ENCODE measurements at regions not wholly inside any gene's neighbourhood (a gene's known extent, or its start where the extent isn't known, plus 50 kb on each side); places are given as distances from the start of the nearest gene placed in this dataset.
A peak's percentile ranks its signal among the peaks of the same experiment; 100 is the strongest.

DNA sequence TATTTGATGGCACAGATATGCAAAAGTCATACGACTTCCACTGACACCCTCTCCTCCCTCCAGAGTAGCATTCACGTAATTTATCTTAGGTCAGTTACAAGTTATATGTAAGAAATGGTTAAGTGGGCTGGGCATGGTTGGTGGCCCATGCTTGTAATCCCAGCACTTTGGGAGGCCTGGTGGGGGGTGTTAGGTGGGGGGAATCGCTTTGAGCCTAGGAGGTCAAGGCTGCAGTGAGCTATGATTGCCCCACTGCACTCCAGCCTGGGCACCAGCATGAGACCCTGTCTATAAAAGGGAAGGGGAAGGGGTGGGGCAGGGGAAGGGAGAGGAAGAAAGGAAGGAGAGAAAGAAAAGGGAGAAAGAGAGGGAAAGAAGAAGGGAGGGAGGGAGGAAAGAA, 202.8 kb downstream of the AUH start:
- DNase-seq (ENCODE audit: low spot score) = no peak

DNA sequence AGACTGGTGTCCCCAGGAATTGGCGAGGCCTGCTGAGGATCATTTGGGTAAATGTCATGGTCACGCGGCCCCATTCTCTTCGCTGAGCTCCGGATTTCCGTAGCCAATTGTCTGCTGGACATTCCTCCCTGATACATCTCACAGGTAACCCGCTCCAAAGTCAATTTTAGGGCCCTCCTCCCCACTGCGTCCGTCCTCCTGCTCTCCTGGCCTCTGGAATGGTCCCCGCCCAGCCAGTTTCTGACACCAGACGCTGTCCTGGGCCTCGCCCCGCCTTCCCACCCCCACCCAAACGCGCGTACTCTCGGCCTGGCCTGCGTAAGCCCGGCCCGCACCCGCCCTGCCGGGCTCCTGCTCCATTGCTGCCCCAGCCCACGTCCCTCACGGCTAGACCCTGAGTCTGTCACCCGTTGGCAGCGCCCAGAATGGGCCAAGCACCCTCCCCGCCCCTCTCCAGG, 202.0 kb downstream of the AUH start:
- DNase-seq (ENCODE audit: low spot score) = peak; percentile 57

DNA sequence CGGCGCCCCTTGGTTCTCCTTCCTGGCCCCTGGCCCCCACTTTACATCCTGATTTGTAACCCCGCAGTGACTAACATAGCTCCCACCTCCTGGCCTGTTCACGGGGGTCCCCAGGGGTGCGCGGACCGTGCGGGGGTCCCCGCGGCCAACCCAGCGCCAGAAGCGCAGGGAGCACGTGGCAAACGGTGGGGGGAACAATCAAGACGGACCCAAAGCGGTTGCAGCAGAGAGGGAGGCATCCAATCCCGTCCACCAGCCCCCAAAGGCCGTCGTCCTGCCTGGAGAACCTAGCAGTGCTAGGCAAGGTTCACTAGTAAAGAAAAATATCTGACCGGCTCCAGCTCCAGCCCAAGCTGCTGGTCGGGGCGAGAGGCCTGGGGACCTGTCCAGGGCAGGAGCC, 201.5 kb downstream of the AUH start:
- no peak for DNase-seq (ENCODE audit: low spot score)

DNA sequence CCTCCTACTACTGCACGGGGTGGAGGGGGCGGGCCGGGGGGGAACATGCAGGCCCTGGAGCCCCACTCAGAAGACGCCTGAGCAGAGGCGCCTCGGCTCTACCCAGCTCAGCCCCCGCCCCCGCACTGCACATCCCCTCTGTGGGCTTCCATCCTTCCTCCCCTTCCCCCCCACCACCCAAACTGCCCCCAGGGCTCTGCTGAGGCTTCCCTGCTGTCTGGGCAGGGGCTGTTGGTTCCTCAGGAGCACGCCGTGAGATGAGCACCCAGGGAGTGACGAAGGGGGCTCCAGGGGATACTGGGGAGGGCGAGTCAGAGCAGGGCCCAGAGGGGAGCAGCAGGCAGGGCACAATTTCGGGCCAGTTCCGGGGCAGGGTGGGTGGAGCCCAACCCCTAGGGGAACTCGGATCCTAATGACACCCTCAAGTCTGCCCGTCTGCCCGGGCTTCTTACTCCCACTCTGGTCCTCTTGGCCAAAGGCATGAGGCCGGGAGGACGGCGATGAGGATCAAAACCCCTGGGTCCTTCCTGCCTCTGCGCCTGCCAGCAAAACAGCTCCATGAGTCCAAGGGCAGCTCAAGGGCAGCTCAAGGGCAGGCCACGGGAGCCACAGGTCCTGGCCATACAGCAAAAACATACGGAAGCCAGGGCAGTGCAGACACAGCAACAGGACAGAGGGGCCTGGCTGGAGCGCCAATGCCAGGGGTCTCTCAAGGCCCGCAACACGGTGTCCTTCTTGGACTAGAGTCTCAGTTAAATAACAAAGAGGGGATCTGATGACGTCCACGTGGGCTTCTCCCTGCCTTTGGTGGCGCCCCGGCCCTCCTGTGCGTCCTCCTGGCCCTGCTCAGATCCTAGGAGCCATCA, 200.9 kb downstream of the AUH start:
- no peak for DNase-seq (ENCODE audit: low spot score)

DNA sequence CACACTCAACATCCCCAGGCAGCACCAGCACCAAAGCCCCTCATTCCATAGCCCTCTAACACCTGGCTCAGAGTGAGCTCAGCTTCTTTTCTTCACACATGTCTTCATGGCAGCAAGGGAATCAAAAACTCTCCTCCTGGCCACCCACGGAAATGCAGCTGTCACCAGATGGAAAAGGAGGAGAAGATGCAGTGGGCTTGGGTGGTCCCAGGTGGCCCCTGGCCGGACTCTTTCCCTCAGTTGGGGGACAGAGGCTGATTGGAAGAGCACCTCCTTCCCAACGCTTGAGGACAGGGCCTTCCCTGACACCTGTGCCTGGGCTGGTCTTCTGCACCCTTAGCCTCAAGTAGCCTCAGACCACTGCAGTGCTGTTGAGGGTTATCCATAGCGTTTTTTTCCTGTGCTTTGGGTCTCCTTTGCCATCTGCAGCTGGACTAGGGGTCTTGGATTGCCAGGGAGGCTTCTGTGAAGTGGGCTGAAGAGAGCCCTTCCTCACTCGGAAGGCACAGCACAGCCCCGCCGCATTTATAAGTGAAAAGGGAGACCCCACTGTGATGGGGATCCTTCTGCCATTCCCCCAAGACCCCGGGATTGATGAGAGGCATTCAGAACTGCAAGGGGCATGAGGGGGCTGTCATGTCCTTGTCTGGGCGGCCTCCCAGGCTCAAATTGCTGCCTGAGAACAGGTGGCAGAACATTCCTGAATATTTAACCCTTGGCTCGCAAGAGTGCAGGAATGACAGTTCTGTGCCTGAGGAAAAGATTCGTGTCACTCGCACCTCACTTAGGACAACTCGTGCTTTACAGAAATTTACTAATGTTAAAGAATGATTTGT, 200.0 kb downstream of the AUH start:
- no peak for DNase-seq (ENCODE audit: low spot score)

DNA sequence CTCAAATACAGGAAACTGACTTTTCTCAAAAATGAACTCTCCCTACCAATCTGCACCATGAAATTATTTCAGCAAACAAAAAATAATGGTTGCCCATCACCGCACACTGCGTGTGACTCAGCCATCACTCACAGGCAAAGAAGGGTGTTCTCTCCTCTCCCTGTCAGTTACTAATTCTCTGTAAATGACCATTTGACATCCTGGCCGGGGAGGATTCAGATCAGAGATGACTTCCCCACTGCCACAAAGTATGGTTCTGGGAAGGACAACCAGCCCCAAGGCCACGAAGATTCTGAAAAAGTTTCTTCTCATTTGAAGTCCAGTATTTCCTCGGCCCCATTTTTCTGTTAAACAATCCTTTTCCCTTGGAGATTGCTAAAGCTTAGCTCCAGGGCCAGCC, 199.4 kb downstream of the AUH start:
- DNase-seq (ENCODE audit: low spot score) = peak; percentile 56

DNA sequence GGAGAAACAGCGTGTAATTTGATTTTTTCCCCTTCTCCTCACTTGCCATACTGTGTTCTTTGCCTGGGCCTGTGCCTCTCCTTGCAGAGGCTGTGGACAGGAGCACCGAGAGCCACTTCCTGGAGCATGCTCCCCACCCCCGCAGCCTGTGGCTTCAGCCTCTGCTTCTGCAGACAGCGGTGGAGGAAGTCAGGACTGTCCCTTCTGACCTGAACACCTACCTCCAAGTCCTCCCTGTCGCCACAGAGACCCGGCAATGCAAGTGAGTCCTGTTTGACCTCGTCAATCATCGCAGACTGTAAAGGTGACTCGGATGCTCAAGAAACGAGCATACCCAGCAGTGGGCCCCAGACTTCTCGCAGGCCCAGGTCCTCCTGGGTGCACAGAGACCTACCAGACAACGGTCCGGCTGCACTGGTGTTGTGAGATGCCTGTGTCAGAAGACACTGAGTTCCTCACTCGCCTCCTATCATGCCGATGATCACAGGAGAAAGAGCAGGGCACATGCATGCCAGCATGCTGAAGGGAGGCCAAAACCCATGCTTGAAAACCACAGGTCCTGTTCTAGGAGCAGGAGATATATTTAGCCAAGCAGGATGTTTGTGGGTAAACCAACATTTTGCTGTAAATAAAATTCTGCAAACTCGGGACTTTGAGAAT, 198.8 kb downstream of the AUH start:
- no peak for DNase-seq (ENCODE audit: low spot score)

DNA sequence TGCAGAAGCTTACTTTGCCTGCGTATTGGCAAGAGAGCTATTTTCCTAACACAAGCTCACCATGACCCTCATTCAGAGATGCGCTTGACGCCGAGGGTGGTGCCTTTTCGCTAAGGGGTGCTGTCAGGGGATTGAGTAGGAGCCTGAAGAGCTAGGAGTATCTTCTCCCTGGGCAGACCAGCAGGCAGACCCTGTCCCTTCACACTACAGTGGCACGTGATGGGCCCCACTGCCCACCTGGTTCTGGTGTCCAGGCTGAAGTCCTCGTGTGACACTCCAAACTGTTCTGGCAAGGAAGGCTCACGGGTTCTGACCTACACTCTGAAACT, 198.3 kb downstream of the AUH start:
- DNase-seq (ENCODE audit: low spot score) = no peak

DNA sequence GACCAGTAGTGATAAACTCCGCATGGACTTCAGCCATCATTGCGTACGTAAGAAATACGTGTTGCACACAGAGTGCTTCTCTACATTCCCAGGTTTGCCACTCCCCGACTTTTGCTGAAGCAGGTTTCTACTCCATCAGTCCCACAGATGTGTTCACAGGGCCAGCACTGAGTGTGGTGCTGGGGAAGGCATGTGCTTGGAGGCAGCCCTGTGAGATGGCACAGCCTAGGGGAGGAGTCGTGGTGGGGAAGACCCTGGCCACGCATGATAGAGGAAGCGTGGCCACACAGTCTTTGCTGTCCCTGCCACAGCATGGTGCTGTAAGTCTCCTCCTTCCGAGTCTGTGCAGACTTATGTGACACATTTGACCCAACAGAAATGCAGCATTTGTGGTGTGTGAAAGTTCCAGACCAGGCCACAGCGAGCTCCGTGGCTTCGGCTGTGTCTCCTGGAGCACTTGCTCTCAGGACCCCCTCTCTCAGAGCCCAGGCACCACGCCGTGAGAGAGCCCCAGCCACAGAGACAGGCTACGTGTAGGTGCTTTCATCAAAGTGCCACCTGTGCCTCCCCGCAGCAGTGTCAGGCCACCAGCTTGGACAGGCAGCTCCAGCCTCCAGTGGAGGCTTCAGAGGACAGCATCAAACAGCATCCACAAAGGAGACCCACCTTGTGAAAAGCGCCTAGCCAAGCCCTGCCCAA, 197.8 kb downstream of the AUH start:
- DNase-seq (ENCODE audit: low spot score) = no peak
